ENCODE measurements at regions not wholly inside any gene's neighbourhood (a gene's known extent, or its start where the extent isn't known, plus 50 kb on each side); places are given as distances from the start of the nearest gene placed in this dataset.
"Not testable (repeated sequence)": the region's sequence is repeated elsewhere in the genome, so short reads cannot be mapped to it uniquely, and the experiment has no call there.

GRCh38 chr5:68691874-68692273, 401.9 kb upstream of the SLC30A5 start:
- DNase-seq (ENCODE audit: low read depth in 2 of 2, low spot score in 1 of 2) = not testable (repeated sequence)

- no peak for DNase-seq (ENCODE audit: low read depth in 2 of 2, low spot score in 1 of 2)
These were observed 395.5 kb upstream of the SLC30A5 start for GRCh38 chr5:68698025-68698940.

GRCh38 chr5:68699966-68700365, 393.8 kb upstream of the SLC30A5 start:
- DNase-seq (ENCODE audit: low read depth in 2 of 2, low spot score in 1 of 2) = no peak

GRCh38 chr5:68707575-68707974, 386.2 kb upstream of the SLC30A5 start:
- DNase-seq (ENCODE audit: low read depth in 2 of 2, low spot score in 1 of 2) = no peak

GRCh38 chr5:68708156-68708841, 385.5 kb upstream of the SLC30A5 start:
- no peak for DNase-seq (ENCODE audit: low read depth in 2 of 2, low spot score in 1 of 2)

GRCh38 chr5:68708842-68709170, 385.0 kb upstream of the SLC30A5 start:
- no peak for DNase-seq (ENCODE audit: low read depth in 2 of 2, low spot score in 1 of 2)

- DNase-seq (ENCODE audit: low read depth in 2 of 2, low spot score in 1 of 2) = no peak
These were observed 384.6 kb upstream of the SLC30A5 start for GRCh38 chr5:68709239-68709638.

- no peak for DNase-seq (ENCODE audit: low read depth in 2 of 2, low spot score in 1 of 2)
These were observed 383.3 kb upstream of the SLC30A5 start for GRCh38 chr5:68710514-68710913.

GRCh38 chr5:68711293-68712200, 382.3 kb upstream of the SLC30A5 start:
- DNase-seq (ENCODE audit: low read depth in 2 of 2, low spot score in 1 of 2) = no peak

- no peak for DNase-seq (ENCODE audit: low read depth in 2 of 2, low spot score in 1 of 2)
These were observed 379.0 kb upstream of the SLC30A5 start for GRCh38 chr5:68714810-68715209.

- no peak for DNase-seq (ENCODE audit: low read depth in 2 of 2, low spot score in 1 of 2)
These were observed 372.8 kb upstream of the SLC30A5 start for GRCh38 chr5:68720884-68721610.

GRCh38 chr5:68722357-68722756, 371.5 kb upstream of the SLC30A5 start:
- DNase-seq (ENCODE audit: low read depth in 2 of 2, low spot score in 1 of 2) = no peak

GRCh38 chr5:68725905-68726683, 367.7 kb upstream of the SLC30A5 start:
- no peak for DNase-seq (ENCODE audit: low read depth in 2 of 2, low spot score in 1 of 2)

GRCh38 chr5:68727931-68728330, 365.9 kb upstream of the SLC30A5 start:
- DNase-seq (ENCODE audit: low read depth in 2 of 2, low spot score in 1 of 2) = no peak

- DNase-seq (ENCODE audit: low read depth in 2 of 2, low spot score in 1 of 2) = no peak
These were observed 364.1 kb upstream of the SLC30A5 start for GRCh38 chr5:68729678-68730077.

GRCh38 chr5:68730220-68730978, 363.4 kb upstream of the SLC30A5 start:
- DNase-seq (ENCODE audit: low read depth in 2 of 2, low spot score in 1 of 2) = no peak

- no peak for DNase-seq (ENCODE audit: low read depth in 2 of 2, low spot score in 1 of 2)
These were observed 362.7 kb upstream of the SLC30A5 start for GRCh38 chr5:68730979-68731654.

GRCh38 chr5:68732251-68732650, 361.6 kb upstream of the SLC30A5 start:
- no peak for DNase-seq (ENCODE audit: low read depth in 2 of 2, low spot score in 1 of 2)

GRCh38 chr5:68734781-68735180, 359.0 kb upstream of the SLC30A5 start:
- no peak for DNase-seq (ENCODE audit: low read depth in 2 of 2, low spot score in 1 of 2)

Measured in stimulated activated CD8-positive, alpha-beta memory T cell treated with anti-CD3 and anti-CD28 coated beads, Interleukin-4, amount 100 ng/mL, for 1 hour (primary cell).